GM19035 (cell line): ENCODE measurements at regions not wholly inside any gene's neighbourhood (a gene's known extent, or its start where the extent isn't known, plus 50 kb on each side); places are given as distances from the start of the nearest gene placed in this dataset.

ENCODE experiments used
- ATAC-seq: cut with Tn5 transposase; IDR thresholded peaks from one replicate; pipeline ENCODE4 v1.9.1; 2021; ENCODE audit not compliant: unreplicated experiment

GRCh38 chr14:44309331-44309730 lies 197.8 kb downstream of the FSCB start:
- ATAC-seq = no peak

DNA sequence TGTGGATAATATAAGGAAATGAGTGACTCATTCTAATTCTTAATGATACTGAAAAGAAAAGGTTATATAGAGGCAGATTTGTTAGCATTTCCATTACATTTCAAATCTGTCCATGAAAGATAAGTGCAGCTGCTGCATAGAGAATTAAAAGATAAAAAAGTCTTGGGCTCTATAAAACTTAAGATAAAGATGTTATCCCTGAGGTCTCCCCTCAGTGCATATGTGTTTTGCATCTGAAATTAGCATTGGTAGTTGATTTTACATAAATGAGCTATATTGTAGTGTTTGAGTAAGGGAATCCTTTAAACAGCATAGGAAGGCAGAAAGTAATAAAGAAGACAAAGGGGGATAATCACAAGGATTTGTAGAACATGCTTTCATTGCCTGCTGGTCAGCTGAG lies 206.2 kb downstream of the FSCB start:
- no peak for ATAC-seq

GRCh38 chr14:44297437-44297836 lies 209.6 kb downstream of the FSCB start:
- ATAC-seq = no peak

DNA sequence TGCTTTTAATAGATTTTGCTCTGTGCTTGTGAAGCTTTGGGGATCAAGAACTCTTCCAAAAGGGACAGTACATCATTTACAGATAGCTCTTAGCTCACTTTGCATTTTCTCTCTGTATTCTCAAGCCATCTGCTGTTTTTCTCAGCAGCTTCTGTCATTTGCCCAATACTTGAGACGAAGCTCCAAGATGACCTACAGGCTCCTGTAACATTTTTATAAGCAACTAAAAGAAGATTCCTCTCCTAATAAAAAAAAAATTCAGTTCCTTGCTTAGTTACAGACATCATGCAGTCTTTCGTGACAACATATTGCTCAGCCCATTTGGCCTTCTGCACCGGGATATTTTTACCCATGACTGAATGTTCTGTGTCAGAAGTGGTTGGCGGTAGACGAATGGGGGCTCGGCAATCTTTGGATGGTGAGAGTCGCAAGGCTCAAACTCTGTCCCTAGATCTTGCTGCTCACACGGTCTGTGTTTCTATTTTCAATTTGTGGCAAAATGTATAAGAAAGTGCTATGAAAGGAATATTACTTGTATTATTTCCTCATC lies 215.6 kb downstream of the FSCB start:
- no peak for ATAC-seq

GRCh38 chr14:44287858-44288257 lies 219.2 kb downstream of the FSCB start:
- ATAC-seq = no peak

DNA sequence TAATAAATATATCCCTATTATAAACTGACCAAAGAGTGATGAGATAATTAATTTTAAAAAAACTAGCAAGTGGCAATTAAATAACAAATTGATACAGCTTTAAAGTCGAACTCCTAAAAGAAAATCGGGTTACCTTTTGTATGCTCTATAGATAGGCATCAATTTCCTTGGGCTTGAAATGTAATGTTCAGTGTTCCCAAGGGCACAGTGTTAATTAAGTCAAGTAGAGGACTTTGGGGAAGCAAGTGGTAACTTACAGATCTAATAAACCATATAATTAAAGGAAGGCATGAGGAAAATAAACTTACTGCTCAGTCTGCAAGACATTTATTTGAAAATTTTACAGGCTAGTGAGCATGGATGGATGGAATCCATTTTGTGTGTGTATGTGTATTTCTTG lies 220.9 kb downstream of the FSCB start:
- ATAC-seq = no peak

- ATAC-seq = no peak
These were observed 223.2 kb downstream of the FSCB start for GRCh38 chr14:44283836-44284235.

- ATAC-seq = no peak
These were observed 227.7 kb downstream of the FSCB start for GRCh38 chr14:44279357-44279756.

DNA sequence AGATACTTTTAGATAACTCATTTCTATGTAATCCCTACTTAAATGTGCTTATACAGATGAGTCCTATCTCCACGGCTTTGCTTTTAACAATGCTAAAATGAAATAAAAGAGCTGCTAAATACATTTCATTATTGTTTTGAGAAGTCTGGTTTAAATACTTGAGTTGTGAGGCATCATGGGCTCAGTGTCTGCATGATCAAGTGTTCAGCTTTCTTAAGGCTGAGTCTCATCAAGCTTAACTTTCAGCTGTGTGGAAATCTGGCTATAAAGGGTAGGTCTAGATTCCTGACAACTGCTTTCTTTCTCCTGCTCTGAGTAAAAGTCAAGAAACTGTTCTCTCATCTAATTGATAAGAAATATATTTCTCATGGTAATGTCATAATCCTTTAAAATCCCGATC lies 235.4 kb downstream of the FSCB start:
- ATAC-seq = no peak

DNA sequence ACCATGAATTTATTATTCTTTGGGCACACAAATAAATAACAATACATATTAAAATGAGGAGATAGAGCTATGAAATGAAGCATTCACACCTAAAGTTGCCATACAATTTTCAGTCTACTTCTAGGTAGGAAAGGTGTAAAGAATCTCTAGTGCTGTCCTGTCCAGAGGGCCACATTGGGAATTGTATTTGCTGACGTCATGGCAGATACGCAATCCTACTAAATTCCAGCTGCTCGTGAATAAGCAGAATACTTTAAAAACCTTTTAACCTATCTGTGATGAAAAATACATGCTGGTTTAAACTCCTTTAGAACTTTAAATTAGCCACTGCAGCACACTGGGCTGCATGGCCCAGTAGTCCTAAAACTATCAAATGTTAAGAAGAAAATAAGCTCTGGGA lies 236.1 kb downstream of the FSCB start:
- no peak for ATAC-seq

- no peak for ATAC-seq
These were observed 241.8 kb downstream of the FSCB start for GRCh38 chr14:44265246-44265645.

- no peak for ATAC-seq
These were observed 291.4 kb downstream of the FSCB start for GRCh38 chr14:44215660-44216059.

- no peak for ATAC-seq
These were observed 295.4 kb downstream of the FSCB start for GRCh38 chr14:44211718-44212117.

DNA sequence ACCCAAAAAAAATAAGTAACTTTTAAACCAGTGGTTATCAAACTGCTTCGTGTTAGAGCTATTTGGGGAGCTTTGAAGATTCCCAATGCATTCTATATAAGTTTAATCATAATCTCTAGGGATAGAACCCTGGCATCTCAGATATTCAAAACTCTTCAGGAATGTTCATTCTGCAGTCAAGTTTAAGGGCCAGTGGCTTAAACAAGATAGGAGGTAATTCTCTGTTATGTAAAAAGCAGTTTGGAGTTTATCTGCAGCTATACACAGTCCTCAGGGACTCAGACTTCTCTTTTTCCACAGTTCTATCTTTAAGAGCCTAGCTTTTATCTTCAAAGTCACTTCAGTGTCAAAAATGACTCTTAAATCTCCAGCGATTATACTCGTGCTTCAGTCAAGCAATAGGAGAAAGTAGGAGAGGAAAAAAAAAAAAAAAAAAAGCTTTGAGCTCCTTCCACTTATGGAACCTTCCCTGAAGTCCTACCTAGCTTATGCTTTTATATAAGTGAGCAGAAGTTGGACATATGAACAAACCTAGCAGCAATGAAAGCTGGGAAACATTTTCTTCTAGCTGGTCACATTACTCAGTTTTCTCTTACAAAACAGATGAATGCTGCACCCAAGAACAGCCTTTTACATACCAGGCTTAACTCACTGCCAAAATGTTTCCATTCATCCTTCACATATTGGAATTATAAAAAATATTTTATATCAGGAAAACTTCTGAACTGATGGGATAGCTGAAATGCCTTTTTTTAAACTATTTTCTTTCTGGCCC lies 302.8 kb downstream of the FSCB start:
- no peak for ATAC-seq

- ATAC-seq = no peak
These were observed 326.1 kb downstream of the FSCB start for GRCh38 chr14:44180975-44181374.

DNA sequence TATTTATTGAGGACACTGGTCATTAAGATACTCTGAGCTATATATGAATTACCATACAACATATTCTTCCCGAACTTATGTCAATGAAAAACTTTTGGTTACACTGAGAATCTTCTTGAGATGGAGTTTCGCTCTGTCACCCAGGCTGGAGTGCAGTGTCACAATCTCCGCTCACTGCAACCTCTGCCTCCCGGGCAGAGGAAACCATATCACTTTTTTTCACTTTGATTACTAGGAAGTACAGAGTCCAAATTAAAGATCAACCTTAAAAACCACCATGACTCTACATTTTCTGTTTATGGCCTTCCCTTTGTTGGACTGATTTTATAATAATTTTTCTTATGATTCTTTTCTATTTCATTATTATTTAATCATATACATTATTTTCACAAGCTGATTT lies 336.5 kb downstream of the FSCB start:
- ATAC-seq = no peak

- ATAC-seq = no peak
These were observed 337.0 kb downstream of the FSCB start for GRCh38 chr14:44170101-44170500.

- ATAC-seq = no peak
These were observed 338.5 kb downstream of the FSCB start for GRCh38 chr14:44168566-44168965.

DNA sequence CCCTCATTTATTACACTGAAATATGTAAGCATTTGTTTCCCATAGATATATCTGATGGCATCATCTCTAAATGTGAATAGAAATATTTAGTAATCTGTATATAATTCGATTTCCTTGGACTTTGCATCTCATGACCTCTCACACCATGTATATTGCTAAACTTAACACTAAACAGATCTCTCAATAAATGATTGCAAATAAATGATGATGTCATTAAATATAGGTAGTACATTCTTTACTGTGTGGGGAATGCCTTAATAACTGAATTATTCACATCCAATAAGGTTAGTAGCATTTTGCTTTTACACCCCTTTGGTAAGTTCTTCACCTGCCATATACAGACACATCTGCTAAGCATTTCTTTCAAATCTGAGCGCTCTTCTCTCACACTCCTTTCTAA lies 340.5 kb downstream of the FSCB start:
- ATAC-seq = no peak

DNA sequence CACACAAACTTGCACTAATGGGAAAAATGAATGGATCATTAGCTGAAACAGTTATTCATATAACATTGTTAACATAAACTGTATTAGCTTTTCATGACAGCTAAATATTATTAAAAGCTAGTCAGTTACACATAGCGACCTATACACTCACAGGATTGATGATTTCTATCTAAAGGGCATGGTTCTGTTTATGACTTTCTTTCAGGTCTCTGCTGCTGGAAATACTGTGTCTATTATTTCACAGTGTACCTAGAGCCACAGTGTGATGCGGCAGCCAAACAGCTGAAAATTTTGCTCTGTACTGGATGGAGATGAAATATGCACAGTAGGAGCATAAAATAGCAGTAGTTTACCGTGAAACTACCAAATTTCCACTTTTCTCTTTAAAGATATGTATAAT lies 341.1 kb downstream of the FSCB start:
- ATAC-seq = no peak

DNA sequence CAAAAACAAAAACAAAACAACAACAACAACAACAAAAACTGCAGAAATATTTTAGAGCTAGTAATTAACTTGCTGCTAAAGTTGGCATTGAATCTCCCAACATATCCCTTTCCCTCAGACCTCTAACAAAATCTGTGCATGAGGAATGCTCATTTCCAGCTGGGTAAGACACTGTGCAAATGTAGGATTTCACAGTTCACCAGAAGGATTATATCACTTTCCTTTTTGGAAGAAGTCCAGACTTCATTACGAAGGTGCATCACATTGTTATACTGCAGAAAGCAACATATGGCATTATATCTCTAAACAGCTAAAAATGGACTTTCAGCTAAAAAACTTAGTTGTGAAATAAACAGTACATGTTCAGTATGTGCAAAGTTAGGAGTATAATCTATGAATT lies 341.8 kb downstream of the FSCB start:
- no peak for ATAC-seq

DNA sequence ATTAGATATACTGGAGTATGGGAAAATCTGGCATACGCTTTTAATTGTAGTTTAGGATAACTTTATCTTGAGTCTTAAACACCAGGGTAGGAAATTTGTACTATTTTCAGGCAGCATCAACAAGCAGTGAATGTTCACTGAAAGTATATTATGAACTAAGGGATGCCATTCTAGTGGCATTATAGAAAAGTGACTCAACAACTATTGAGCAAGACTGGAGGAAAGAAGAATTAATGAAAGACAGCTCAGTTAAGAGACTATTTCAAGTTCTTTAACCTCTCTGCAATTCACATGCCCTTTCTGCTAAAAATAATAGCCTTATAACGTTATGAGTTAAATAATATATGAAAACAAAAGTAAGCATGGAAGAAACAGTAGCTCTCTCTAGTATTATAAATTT lies 343.1 kb downstream of the FSCB start:
- ATAC-seq = no peak

GRCh38 chr14:44162197-44162596 lies 344.9 kb downstream of the FSCB start:
- ATAC-seq = no peak
